AG09319 (cell line): ENCODE measurements at regions not wholly inside any gene's neighbourhood (a gene's known extent, or its start where the extent isn't known, plus 50 kb on each side); places are given as distances from the start of the nearest gene placed in this dataset.

ENCODE experiments used
- DNase-seq: peaks from one replicate; pipeline ENCODE4 v3.0.0-alpha.2; 2010; ENCODE audit warnings: low read depth; ENCODE audit errors: extremely low read depth
- CTCF ChIP-seq: IDR thresholded peaks from 2 replicates; pipeline ENCODE4 v1.5.1; 2011; ENCODE audit warnings: low read depth, mild to moderate bottlenecking, inconsistent platforms, low read length, moderate library complexity

DNA sequence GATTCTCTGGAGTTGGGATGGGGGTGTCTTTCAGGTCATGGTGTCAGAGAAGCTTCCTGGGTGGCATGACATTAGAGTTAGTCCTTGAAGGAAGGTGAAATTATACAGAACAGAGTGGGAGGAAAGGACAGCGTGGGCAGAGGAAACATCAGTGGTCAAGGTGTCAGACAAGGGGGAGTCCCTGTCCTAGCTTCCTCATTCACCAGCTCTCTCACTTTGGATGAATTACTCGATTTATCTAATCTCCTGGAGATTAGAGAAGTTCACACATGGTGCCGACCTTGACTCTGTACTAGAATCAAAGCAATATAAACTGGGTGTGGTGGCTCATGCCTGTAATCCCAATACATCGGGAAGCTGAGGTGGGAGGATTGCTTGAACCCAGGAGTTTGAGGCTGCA is 492.9 kb downstream of the VRK1 start:
- no peak for TF ChIP-seq CTCF
- no peak for DNase-seq

DNA sequence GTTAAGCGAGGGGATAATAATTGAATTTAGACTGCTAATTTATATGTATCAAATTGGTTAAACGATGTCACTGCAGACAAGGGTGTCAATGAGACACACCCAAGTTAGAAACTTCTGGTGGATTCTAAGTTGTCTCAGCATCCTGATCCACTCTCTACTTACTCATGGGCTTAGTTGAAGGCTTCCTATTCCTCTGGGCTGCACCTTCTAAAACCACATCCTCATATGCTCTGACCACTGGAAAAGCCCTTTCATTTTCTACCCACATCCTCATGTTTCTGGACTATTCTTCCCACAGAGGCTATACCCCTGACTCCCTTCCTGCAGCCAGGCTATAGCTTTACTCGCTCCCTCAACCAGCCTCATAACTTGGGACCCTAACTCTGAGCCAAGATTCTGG is 493.8 kb downstream of the VRK1 start:
- TF ChIP-seq CTCF: no peak
- DNase-seq: no peak

DNA sequence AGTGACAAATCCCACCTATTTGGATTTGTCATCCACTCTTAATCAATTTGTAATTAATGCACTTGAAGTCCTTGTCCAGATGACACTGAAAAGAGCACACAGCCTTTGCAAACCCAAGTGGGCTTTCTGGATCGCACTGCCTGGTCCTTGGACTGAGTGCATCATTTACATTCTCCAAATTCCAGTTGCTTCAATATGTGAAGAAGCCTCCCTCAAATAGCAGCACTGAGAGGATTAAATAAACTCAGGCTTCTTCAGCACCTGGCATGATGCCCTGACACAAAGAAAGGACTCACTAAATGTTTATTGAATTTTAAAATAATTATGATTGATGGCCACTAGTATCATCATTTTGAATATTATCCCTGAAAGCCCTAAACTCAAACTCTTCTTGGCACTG is 496.5 kb downstream of the VRK1 start:
- DNase-seq: no peak
- no peak for TF ChIP-seq CTCF

DNA sequence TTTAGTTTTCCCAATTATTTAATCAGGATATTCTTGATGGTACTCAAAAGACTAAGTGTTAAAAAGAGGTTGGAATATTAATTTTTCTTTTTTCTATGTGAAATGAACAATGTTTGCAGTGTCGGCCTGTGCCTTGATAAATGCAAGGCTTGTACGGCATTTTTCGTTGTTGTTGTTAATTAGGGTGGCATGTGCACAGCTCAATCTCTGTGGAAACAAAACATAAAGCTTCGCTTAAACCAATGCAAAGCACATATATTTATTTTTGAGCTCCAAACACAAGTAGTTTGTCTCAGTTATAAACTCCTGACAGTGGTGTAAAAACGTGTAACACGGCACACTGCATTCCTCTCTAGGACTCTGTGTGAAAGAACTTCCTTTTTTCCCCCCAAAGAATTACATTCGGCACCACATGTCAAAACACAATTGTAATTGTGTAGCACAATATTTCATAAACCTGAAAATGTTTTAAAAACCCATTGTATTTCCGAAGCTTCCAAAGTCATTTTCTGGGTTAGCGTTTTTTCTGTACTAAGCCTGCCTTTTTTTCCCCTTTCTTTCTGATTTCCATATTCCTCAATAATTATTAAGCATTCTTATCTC is 498.0 kb downstream of the VRK1 start:
- no peak for DNase-seq
- TF ChIP-seq CTCF: no peak

DNA sequence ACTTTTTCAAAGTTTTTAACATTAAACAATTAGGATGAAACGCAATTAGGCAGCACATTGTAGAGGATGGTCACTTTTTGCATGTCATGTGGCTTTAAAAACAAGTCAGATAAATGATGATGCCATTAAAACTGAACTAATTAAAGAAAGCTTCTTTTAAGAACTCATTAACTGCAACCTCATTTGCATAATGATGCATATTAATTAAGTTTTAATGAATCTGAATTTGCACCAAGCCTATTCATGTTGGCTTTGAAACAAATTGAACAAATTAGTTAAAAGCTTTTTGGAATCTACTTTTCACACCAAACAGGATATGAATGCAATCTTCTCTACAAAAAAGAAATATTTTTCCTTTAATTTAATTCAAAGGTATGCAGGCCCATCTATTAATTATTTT is 499.0 kb downstream of the VRK1 start:
- DNase-seq: no peak
- TF ChIP-seq CTCF: no peak

GRCh38 chr14:97297100-97297499 is 499.9 kb downstream of the VRK1 start:
- TF ChIP-seq CTCF: no peak
- no peak for DNase-seq

- TF ChIP-seq CTCF: no peak
- DNase-seq: no peak
Measured at GRCh38 chr14:97298331-97298730, 501.1 kb downstream of the VRK1 start.
